Superior temporal gyrus (tissue), 1 donor: ENCODE measurements at regions not wholly inside any gene's neighbourhood (a gene's known extent, or its start where the extent isn't known, plus 50 kb on each side); places are given as distances from the start of the nearest gene placed in this dataset.
"Not testable (repeated sequence)": the region's sequence is repeated elsewhere in the genome, so short reads cannot be mapped to it uniquely, and the experiment has no call there.

Experiments used
- DNase-seq: peaks from one replicate; pipeline ENCODE4 v3.0.0-alpha.2; 2016; ENCODE audit errors: extremely low spot score

DNA sequence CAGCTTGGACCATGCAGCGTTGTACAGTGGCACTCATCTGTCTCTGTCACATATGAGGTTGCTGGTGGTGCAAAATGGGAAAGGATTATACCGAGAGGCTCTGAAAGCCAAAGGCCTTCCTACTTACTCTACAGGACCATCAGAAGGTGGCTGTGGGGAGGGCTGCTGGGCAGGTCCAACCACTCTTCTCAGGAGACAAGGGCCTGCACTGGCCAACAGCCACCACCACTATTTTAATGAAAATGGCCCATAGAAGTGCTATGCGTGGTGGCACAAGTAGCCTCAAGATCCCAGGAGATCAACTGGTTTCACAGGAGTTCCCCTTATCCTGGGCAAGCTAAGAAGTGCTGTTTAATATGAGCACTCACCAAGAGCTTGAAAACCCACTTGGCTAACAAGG lies 52.3 kb downstream of the MRPL57 start:
- no peak for DNase-seq

DNA sequence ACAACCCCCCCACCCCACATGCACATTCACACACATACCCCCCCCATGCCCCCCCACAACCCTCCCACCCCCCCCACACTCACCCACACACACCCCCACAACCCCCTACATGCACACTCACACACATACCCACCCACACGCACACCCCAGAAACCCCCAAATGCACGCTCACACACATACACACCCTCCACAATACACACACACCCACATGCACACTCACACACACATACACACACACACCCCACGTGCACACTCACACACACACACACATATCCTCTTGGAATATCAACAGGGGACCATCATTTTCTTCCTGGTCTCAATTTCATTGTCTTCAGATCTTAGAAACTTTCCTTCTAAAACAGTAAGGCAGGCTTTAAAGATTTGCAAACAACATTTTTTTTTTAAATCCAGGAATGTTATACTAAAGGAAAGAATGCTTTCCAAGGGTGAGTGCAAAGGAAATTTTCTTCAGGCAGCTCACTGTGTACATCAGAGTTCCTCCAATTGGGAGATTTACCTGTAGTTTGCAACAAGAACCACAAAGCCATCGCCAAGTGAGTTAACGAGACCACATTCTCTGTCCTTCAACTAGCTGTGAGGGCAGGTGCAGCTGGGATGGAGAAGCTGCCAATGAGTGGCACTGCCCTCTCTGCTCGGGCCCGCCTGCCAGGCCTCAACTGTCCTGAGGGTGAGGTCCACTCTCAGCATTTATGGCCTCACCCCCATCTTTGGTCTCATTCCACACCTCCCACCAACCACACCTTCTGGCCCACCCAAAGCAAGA lies 53.0 kb downstream of the MRPL57 start:
- no peak for DNase-seq

DNA sequence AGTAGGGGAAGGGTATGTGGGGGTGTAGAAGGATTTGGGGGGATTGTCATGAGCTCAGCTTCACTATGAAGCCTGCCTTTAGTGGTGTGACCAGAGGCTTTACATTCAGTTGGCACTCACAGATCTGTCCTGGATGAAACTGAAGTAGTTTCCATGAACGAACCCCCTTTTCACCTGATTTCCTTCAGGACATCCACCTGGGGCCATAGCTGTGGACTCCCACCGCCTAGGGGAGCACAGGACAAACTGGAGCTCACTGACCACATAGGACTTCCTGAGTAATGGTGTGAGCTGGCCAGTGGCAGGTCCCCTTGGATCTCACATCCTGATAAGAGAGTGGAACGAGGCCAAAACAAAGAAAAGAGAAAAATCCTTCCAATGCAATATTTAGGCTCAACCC lies 54.1 kb downstream of the MRPL57 start:
- DNase-seq = no peak

DNA sequence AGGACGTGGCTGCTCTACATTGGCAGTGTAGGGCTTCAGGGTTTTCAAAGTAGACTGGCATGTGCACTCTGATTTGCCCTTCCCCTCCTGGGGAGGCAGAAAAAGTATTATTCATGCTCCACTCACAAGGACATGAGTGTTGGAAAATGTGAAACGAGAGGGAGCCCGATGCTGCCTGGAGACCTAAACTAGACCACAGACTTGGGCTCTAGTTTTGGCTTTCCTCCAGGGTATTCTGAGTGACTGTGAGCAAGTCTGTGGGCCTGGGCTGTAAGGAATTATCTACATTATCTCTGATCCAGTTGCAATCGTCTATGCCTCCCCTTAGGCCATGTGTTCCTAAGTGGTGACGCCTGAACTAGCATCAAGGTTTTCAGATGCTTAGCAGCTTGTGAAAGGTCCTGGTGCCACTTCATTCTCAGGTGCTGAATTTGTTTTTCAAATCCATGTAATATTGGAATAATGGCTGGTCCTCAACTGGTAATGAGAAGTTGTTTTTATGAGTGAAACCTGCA lies 55.0 kb downstream of the MRPL57 start:
- DNase-seq = no peak

DNA sequence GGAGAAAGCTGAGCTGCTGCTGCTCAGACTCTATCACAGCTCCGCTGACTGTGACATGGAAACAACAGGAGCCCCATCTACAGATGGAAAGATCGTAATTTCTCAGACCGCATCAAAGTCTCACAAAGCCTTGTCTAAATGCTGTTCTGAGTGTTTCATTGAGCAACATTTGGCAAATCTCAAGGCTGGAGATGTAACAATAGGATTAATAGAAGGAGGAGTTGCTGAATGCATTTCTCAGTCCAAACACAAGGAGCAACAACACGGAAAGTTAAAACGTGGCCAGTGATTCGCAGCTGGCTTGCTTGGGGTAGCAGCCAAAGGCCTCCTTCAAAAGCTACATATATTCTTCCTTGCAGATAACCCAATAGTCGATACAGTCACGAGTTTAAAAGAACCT lies 55.7 kb downstream of the MRPL57 start:
- DNase-seq = no peak

DNA sequence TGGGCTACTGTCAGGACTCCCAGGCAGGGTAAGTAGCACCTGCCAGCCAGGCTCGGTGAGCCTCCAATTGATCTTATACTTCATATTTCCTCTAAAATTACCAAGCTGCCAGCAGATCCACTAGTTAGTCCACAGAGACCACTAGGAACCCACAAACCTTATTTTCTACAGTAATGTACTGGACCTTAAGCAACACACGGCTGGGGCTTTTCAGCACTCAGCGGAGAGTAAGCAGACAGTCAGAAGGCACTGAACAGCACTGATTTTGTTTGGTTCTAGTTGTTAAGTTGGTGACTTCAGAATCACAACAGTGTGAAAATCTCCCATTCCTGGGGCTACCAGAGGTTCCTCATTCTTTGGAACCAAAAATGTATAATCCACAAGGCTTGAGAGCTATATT lies 56.1 kb downstream of the MRPL57 start:
- no peak for DNase-seq

DNA sequence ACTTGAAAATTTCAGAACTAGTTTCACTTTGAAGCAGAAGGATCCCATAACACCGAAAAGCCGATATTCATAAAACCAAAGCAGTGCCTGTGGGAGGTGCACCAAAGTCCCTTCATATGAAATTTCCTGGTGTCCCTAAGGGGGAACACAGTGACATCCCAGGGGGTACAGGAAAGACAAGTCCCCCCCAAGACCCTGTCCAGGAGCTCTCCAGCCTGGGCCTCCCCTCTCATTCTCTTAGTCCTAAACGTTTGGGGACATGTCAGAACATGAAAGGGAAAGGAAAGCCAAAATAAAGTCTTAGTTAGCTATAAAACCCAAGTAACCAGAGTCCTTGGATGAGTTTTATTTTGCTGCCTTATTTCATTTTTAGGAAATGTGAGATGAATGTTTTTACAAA lies 56.6 kb downstream of the MRPL57 start:
- DNase-seq = no peak

DNA sequence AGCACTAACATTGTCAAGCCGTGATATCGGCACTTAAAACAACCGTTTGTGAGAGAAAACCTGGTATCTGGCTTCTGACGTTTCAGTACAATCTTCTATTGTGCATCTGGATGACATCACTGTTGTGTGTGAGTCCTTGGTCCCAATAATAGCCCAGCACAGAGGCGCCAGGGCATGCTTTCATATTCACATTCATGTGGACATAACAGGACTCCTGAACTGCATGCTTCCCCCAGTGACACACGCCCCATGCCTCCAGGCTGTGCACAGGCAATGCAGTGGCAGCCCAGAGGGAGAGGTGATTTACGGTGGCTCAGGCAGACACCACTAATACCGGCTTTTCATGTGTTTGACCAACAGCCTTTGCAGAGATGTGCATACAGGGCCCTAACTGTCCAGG lies 58.1 kb downstream of the MRPL57 start:
- DNase-seq = peak; percentile 38

DNA sequence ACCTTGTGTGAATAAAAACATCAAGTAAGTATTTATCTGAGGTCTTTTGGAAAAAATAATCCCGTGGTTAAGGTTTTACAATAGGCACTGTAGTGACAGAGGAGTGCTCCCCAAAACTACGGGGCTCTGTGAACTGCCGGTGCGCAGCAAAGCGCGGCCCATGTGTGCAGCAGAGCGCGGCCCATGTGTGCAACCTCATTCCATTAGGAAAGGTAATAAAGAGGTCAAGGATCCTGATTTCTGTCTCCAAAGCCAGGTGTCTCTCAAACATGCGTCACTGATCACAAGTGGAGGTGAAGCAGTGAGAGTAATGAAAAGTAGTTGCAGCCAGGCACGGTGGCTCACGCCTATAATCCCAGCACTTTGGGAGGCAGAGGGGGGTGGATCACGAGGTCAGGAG lies 58.7 kb downstream of the MRPL57 start:
- no peak for DNase-seq

DNA sequence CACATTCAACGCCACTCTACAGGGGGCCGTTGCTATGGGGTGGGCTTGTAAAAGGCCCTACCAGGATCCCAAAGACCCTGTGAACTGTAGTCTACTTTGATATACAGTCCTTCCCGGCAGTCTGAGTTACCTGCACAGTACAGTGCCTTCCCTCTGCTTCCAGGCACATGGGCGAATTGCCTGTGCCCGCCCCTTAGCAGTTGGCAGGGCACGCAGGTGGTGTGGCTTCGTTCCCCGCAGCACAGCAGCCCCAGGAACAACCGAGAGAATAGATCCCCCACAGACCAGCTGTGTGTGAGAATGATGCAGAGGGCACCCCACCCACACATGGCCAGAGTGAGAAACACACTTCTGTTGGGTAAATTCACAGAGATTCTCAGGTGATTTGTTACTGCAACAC lies 60.6 kb downstream of the MRPL57 start:
- no peak for DNase-seq

DNA sequence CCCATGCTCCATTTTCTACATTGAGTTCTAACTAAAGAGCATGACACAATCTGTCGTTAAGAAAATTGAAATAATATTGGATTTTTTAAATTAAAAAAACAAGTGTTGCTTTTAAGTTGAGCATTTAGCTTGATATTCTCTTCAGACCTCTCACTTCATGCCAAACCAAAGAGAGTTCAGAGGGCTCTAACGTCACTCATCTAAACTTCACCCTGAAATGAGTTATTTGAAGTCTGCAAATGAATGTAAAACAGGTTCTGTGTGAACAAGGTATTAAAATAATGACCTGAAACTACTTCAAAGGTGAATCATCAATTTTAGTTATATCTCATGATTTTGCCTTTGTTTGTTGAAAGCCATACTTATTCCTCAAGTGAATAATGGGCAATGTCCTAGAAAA lies 61.8 kb downstream of the MRPL57 start:
- DNase-seq = no peak

DNA sequence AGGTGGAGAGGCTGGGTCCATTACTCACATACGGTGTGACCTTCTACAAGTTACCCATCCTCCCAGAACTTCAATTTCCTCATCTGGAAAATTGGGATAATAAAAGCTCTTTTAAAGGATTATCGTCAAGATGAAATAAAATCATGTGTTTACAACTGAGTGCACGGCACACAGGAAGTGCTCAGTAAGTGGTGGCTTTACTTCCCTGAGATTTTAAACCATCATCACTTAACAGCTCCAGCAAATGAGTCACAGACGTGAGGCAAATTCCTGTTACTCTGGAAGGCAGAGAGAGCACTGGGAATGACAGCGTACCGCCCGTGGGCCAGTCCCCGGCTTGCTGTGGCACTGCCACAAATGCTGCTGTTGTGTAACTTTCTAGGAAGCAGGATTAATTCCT lies 64.1 kb downstream of the MRPL57 start:
- no peak for DNase-seq

DNA sequence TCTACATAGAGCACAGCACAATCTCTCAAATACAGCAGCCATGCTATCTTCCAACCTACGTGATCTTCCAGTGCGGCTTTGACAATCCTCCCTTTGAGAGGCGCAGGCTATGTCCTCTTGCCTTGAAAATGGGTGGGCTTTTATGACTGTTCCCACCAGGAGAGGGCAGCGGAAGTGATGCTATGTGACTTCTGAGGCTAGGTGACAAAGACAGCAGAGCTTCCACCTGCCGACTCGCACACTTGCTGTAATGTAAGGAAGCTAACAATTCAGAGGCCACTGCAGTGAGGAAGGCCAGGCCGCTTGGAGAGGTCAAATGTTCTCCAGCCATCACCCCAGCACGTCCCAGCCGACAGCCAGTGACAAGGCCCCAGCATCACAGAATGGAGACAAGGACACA lies 65.8 kb downstream of the MRPL57 start:
- DNase-seq = no peak

DNA sequence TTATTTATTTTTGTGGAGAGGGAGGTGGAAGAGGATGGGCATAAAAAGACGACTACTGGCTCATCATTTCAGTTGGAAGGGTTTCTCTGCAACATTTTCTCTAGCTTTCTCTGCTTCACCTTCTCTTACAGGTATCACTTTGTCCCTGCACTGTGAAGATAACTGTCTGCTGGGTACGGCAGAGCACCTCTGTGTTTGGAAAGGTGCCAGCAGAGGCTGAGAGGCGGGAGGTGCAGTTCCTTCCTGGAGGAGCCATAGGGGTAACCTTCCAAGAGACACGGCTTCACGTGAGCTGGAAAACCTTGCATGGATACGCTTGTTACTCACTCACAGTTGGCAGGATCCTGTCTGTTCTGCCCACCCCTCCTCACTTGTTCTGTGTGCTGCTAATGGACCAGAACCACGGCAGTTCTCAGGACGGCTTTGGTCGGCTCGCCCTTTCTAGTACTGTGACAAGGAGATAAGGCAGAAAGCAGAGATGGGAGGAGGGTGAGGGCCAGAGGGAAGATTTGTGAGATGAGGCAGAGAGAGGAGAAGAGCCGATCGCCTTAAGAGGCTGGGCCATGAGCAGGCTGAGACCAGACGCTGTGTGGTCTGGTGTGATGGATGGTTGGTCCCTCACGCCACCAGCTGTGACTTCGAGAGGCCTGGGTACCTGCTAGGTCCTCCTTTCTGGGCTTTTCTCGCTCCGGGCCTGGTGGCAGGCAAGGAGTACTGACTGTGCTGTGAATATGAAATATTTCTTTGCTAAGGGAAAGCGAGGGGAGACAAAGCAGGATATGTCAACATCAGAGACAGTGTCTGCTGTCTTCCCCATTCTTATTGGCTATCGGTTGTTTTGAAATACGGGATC lies 66.8 kb downstream of the MRPL57 start:
- no peak for DNase-seq

DNA sequence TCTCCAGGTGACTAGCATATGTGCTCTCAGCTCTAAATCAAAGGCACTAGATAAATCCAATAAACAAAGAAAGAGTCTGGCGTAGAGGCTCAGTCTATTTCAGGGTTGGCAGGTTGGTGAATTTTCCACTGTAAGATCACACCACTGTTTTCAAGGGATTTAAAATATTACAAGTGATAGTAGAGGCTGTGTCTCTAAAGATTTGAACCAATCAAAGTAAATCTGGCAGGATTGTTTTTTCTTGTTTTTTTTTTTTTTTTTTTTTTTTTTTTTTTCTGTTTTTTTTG lies 67.4 kb downstream of the MRPL57 start:
- not testable (repeated sequence) for DNase-seq

DNA sequence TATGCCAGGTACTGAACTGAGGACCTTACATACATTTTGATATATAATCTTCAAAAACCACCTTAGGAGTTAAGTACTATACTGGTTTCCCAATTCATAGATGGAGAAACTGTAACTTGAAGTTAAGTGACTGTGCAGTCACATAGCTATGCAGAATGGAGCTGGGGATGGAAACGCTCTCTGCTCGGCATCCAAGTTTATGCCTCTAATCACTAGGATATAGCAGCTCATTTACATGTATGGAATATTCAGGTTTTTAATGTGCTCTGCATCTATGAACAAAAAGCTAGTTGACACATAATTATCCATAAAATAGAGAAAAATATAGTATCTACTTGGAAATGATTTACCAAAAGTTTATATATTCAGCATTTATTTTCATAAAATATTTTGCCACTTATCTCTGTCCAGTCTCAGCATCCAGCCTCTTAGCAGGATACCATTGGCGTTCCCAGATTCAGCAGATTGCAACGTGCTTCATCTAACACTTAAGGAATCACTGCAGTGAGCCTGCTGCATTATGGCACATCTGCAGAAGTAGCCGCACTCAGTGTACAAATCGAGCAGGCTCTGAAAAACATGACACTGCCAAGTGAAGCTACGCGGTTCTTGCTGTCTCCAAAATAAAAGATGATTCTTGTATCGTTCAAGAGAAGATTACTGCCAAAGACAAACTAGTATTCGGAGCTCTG lies 70.4 kb downstream of the MRPL57 start:
- no peak for DNase-seq

DNA sequence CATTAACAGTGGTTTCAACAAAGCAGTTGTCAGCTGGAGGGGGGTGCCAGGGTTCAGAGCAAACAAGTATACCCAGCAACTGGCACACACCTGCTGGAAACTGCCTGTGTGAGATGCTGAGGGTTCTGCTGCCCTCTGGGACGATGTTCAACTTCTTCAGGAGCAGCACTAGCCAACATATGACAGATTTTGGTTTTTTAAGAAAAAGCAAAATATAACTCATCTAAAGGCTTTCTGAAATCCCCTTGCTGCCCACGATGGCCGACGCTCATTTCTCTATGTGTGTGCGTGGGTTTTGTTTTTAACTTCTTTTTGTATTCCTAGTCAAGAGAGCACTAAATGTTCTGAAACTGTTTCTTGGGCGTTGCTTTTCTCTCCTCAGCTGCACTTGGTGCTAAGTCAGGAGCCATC lies 79.9 kb downstream of the MRPL57 start:
- DNase-seq = peak; percentile 50

DNA sequence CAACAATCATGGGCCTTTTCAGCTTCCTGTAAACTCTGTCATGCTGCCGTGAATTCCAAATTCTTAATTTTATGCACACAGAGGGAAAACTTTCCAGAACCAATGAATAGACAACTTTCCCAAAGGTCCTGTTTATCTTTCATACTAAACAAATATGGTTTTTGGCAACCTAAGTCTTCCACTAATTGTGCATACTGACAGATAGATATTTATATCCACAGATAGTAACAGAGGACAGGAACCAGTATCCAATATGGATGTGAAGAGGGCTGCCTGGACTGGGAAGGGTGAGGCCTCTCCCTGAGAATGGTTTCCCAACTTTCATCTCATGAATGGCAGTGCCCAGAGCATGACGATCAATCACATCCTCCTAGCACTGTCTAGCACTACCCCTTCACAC lies 80.4 kb downstream of the MRPL57 start:
- DNase-seq = no peak

DNA sequence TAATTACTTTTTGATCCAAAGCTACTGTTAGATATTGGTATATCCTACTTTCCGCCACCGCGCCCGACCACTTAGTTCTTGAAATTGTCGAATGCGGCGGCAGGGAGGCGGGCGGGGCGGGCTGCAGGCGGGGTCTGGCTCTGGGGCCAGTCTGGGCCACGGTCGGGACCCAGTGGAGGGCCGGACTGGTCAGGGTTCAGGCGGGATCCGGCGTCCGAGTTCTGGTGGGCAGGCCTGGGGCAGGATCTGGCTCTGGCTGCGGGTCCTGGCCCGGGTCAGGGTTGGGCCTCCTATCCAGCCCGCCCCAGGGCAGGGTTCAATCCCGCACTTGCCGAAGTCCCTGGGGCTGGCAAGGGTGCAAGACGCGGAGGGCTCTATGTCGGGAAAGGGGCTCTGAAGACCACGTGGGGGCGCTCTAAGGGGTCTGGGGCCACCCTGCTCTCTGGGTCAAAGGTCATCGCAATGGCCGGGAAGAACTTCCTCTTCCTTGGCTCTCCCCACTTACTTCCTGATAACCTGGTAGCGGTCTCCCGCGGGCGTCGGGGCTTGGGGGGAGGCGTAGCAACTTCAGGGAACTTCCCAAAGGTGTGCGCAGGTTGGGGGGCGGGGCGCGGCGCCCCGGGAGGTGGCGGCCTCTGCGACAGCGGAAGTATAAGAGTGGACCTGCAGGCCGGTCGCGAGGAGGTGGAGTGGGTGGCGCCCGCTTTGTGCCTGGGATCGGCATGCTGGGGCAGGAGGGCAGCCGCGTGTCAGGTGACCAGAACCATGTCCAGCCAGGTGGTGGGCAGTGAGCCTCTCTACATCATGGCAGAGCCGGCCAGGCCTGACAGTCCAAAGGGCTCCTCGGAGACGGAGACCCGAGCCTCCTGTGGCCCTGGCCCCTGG lies 83.4 kb downstream of the MRPL57 start:
- no peak for DNase-seq

DNA sequence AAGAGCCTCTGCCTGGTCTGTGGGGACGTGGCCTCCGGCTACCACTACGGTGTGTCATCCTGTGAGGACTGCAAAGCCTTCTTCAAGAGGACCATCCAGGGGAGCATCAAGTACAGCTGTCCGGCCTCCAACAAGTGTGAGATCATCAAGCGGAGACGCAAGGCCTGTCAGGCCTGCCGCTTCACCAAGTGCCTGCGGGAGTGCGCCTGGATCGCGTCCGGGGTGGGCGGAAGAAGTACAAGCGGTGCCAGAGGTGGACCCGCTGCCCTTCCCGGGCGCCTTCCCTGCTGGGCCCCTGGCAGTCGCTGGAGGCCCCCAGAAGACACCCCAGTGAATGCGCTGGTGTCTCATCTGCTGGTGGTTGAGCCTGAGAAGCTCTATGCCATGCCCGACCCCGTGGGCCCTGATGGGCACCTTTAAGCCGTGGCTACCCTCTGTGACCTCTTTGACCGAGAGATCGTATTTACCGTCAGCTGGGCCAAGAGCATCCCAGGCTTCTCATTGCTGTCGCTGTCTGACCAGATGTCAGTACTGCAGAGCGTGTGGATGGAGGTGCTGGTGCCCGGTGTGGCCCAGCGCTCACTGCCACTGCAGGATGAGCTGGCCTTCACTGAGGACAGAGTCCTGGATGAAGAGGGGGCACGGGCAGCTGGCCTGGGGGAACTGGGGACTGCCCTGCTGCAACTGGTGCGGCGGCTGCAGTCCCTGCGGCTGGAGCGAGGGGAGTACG lies 84.3 kb downstream of the MRPL57 start:
- DNase-seq = not testable (repeated sequence)
